Activated CD4-positive, CD25-positive, alpha-beta regulatory T cell treated with anti-CD3 and anti-CD28 coated beads, Interleukin-2, amount 50 U/mL, for 16 hours (primary cell): ENCODE measurements at regions not wholly inside any gene's neighbourhood (a gene's known extent, or its start where the extent isn't known, plus 50 kb on each side); places are given as distances from the start of the nearest gene placed in this dataset.

Experiments used
- DNase-seq: peaks from one replicate; pipeline ENCODE4 v3.0.0-alpha.2; 2020; ENCODE audit warnings: low read depth, low spot score

- no peak for DNase-seq
Observed at GRCh38 chr2:11016735-11017388, 105.1 kb downstream of the KCNF1 start.

- no peak for DNase-seq
Observed at GRCh38 chr2:11017921-11018320, 106.2 kb downstream of the KCNF1 start.

- DNase-seq = no peak
Observed at GRCh38 chr2:11018651-11019185, 107.0 kb downstream of the KCNF1 start.

GRCh38 chr2:11019614-11020013 is 107.9 kb downstream of the KCNF1 start:
- no peak for DNase-seq

GRCh38 chr2:11022064-11022463 is 110.3 kb downstream of the KCNF1 start:
- no peak for DNase-seq

- DNase-seq = no peak
Observed at GRCh38 chr2:11022591-11023273, 111.0 kb downstream of the KCNF1 start.

- no peak for DNase-seq
Observed at GRCh38 chr2:11023326-11024258, 111.9 kb downstream of the KCNF1 start.

- no peak for DNase-seq
Observed at GRCh38 chr2:11024259-11024645, 112.5 kb downstream of the KCNF1 start.

- no peak for DNase-seq
Observed at GRCh38 chr2:11024687-11025086, 113.0 kb downstream of the KCNF1 start.

GRCh38 chr2:11026286-11026921 is 114.7 kb downstream of the KCNF1 start:
- no peak for DNase-seq

GRCh38 chr2:11027195-11027594 is 115.5 kb downstream of the KCNF1 start:
- no peak for DNase-seq

GRCh38 chr2:11028407-11028916 is 116.7 kb downstream of the KCNF1 start:
- no peak for DNase-seq

GRCh38 chr2:11029136-11029535 is 117.4 kb downstream of the KCNF1 start:
- DNase-seq = no peak

- DNase-seq = no peak
Observed at GRCh38 chr2:11030036-11030435, 118.3 kb downstream of the KCNF1 start.

- no peak for DNase-seq
Observed at GRCh38 chr2:11030909-11031308, 119.2 kb downstream of the KCNF1 start.

- DNase-seq = no peak
Observed at GRCh38 chr2:11031876-11032275, 120.1 kb downstream of the KCNF1 start.

- DNase-seq = no peak
Observed at GRCh38 chr2:11032396-11032795, 120.7 kb downstream of the KCNF1 start.

- no peak for DNase-seq
Observed at GRCh38 chr2:11033114-11033513, 121.4 kb downstream of the KCNF1 start.

- DNase-seq = no peak
Observed at GRCh38 chr2:11038641-11039040, 116.6 kb upstream of the SLC66A3 start.

- no peak for DNase-seq
Observed at GRCh38 chr2:11040992-11041391, 114.3 kb upstream of the SLC66A3 start.

GRCh38 chr2:11042841-11043240 is 112.4 kb upstream of the SLC66A3 start:
- no peak for DNase-seq
